IMR-90 (cell line): ENCODE measurements at regions not wholly inside any gene's neighbourhood (a gene's known extent, or its start where the extent isn't known, plus 50 kb on each side); places are given as distances from the start of the nearest gene placed in this dataset.

ENCODE experiments used
- ATAC-seq: fragments of 200-7000 bp; cut with Tn5 transposase; 2 replicates; pipeline ENCODE4 v1.9.1; 2020; ENCODE audit warnings: low read depth, mild to moderate bottlenecking, moderate library complexity
- BruUV-seq: library from RNA; stranded (reverse); fragments of 400-500 nt; replicated peaks from 2 replicates; lab custom pipeline; 2021; lab: Mats Ljungman, UMichigan
- CTCF ChIA-PET: fragments of 300-600 bp; formaldehyde crosslinking; extraction: SDS; loops from one replicate; lab custom pipeline; 2021; ENCODE audit warnings: antibody characterized with exemption; lab: Yijun Ruan, JAX
- POLR2A ChIA-PET: fragments of 300-600 bp; sonication (Branson Sonifier 250); formaldehyde crosslinking; loops from one replicate; lab custom pipeline; 2022; ENCODE audit warnings: antibody characterized with exemption; ENCODE audit not compliant: unreplicated experiment; lab: Charles Lee
- DNase-seq: peaks from one replicate; pipeline ENCODE4 v3.0.0; 2013
- H2AFZ ChIP-seq: replicated peaks from 2 replicates; pipeline ENCODE3; 2013; ENCODE audit warnings: low read length, mild to moderate bottlenecking; ENCODE audit not compliant: poor library complexity
- H2AK5ac ChIP-seq: 2 replicates; pipeline ENCODE4 v1.6.1; 2013; ENCODE audit warnings: low read depth, low read length, inconsistent platforms
- H2AK9ac ChIP-seq: replicated peaks from 2 replicates; pipeline ENCODE3; 2013; ENCODE audit warnings: mild to moderate bottlenecking, low read depth, low read length, moderate library complexity; ENCODE audit not compliant: poor library complexity
- H2BK120ac ChIP-seq: 2 replicates; pipeline ENCODE4 v1.6.1; 2013; ENCODE audit warnings: low read depth, low read length, inconsistent platforms
- H2BK15ac ChIP-seq: 3 replicates; pipeline ENCODE4 v1.6.1; 2013; ENCODE audit warnings: low read depth, low read length, inconsistent platforms
- H2BK20ac ChIP-seq: 2 replicates; pipeline ENCODE4 v1.6.1; 2013; ENCODE audit warnings: low read depth, mild to moderate bottlenecking, inconsistent platforms, low read length, moderate library complexity
- H2BK5ac ChIP-seq: 2 replicates; pipeline ENCODE4 v1.6.1; 2013; ENCODE audit warnings: mild to moderate bottlenecking, low read depth, low read length, inconsistent platforms; ENCODE audit not compliant: poor library complexity, severe bottlenecking
- H3K14ac ChIP-seq: replicated peaks from 2 replicates; pipeline ENCODE4 v1.6.1; 2013; ENCODE audit warnings: low read depth, low read length, inconsistent platforms
- H3K18ac ChIP-seq: 2 replicates; pipeline ENCODE4 v1.6.1; 2013; ENCODE audit warnings: low read depth, low read length, control low read depth
- H3K23ac ChIP-seq: 2 replicates; pipeline ENCODE4 v1.6.1; 2013; ENCODE audit warnings: low read depth, low read length, inconsistent platforms
- H3K27ac ChIP-seq: 2 replicates; pipeline ENCODE4 v1.5.1; 2013; ENCODE audit warnings: mild to moderate bottlenecking, control low read depth, low read length; ENCODE audit not compliant: insufficient read depth
- H3K27me3 ChIP-seq: 2 replicates; pipeline ENCODE4 v1.6.1; 2013; ENCODE audit warnings: low read length; ENCODE audit not compliant: control insufficient read depth, insufficient read depth
- H3K36me3 ChIP-seq: 2 replicates; pipeline ENCODE4 v1.6.1; 2013; ENCODE audit warnings: low read length, mixed read lengths; ENCODE audit not compliant: control insufficient read depth, insufficient read depth
- H3K4ac ChIP-seq: 2 replicates; pipeline ENCODE4 v1.6.1; 2013; ENCODE audit warnings: low read depth, low read length, inconsistent platforms
- H3K4me1 ChIP-seq: 2 replicates; pipeline ENCODE4 v1.6.1; 2013; ENCODE audit warnings: low read length, mixed read lengths; ENCODE audit not compliant: control insufficient read depth, insufficient read depth
- H3K4me2 ChIP-seq: 2 replicates; pipeline ENCODE4 v1.6.1; 2013; ENCODE audit warnings: low read depth, mild to moderate bottlenecking, control low read depth, low read length, moderate library complexity
- H3K4me3 ChIP-seq: 2 replicates; pipeline ENCODE4 v1.5.1; 2013; ENCODE audit warnings: low read depth, mild to moderate bottlenecking, control low read depth, low read length, moderate library complexity; ENCODE audit not compliant: insufficient read depth
- H3K56ac ChIP-seq: 2 replicates; pipeline ENCODE4 v1.6.1; 2013; ENCODE audit warnings: low read length, inconsistent platforms; ENCODE audit not compliant: insufficient read depth; ENCODE audit errors: extremely low read depth
- H3K79me1 ChIP-seq, 2 experiments: 2 replicates each; pipeline ENCODE4 v1.6.1; 2013; ENCODE audit warnings: low read length in 2 of 2, inconsistent platforms in 1 of 2, low read depth in 1 of 2
- H3K9ac ChIP-seq: 2 replicates; pipeline ENCODE4 v1.6.1; 2013; ENCODE audit warnings: low read depth, low read length, control low read depth
- H3K9me1 ChIP-seq: 2 replicates; pipeline ENCODE4 v1.6.1; 2013; ENCODE audit warnings: low read length, inconsistent platforms; ENCODE audit not compliant: insufficient read depth
- H3K9me3 ChIP-seq: 2 replicates; pipeline ENCODE4 v1.6.1; 2013; ENCODE audit warnings: low read length; ENCODE audit not compliant: control insufficient read depth, insufficient read depth
- H4K20me1 ChIP-seq: 2 replicates; pipeline ENCODE4 v1.6.1; 2013; ENCODE audit warnings: low read length, inconsistent platforms; ENCODE audit not compliant: insufficient read depth
- H4K5ac ChIP-seq: 2 replicates; pipeline ENCODE4 v1.6.1; 2013; ENCODE audit warnings: mild to moderate bottlenecking, low read depth, low read length, control low read depth
- H4K8ac ChIP-seq, 2 experiments: 2 replicates each; pipeline ENCODE4 v1.6.1; 2013; ENCODE audit warnings: low read depth in 2 of 2, low read length in 2 of 2, control low read depth in 1 of 2, inconsistent platforms in 1 of 2
- H4K91ac ChIP-seq: 2 replicates; pipeline ENCODE4 v1.6.1; 2013; ENCODE audit warnings: low read depth, low read length, inconsistent platforms; ENCODE audit not compliant: insufficient read depth
- BHLHE40 ChIP-seq: fragments of 150-350 bp; IDR thresholded peaks from 2 replicates; pipeline ENCODE4 v1.6.1; 2016; ENCODE audit warnings: mild to moderate bottlenecking, low read depth, low read length
- CEBPB ChIP-seq: IDR thresholded peaks from 2 replicates; pipeline ENCODE4 v1.6.1; 2012; ENCODE audit warnings: low read depth, low read length, improper control_type of control experiment
- CHD1 ChIP-seq: IDR thresholded peaks from 2 replicates; pipeline ENCODE4 v1.6.1; 2012; ENCODE audit warnings: low read depth, low read length, improper control_type of control experiment
- CTCF ChIP-seq: conservative IDR thresholded peaks from 2 replicates; pipeline ENCODE4 v1.5.1; 2012; ENCODE audit warnings: mild to moderate bottlenecking, low read depth, low read length, improper control_type of control experiment
- FOS ChIP-seq: fragments of 150-350 bp; IDR thresholded peaks from 2 replicates; pipeline ENCODE4 v1.6.1; 2016; ENCODE audit warnings: low read depth, low read length
- MAFK ChIP-seq: IDR thresholded peaks from 2 replicates; pipeline ENCODE4 v1.6.1; 2012; ENCODE audit warnings: low read depth, low read length, improper control_type of control experiment
- MXI1 ChIP-seq: IDR thresholded peaks from 2 replicates; pipeline ENCODE4 v1.6.1; 2012; ENCODE audit warnings: low read depth, mild to moderate bottlenecking, low read length, moderate library complexity, borderline replicate concordance
- NFE2L2 ChIP-seq: fragments of 150-350 bp; IDR thresholded peaks from 2 replicates; pipeline ENCODE4 v1.6.1; 2016; ENCODE audit warnings: low read depth, mild to moderate bottlenecking, low read length
- RAD21 ChIP-seq: IDR thresholded peaks from 2 replicates; pipeline ENCODE4 v1.6.1; 2012; ENCODE audit warnings: low read length, improper control_type of control experiment
- RFX5 ChIP-seq: IDR thresholded peaks from 2 replicates; pipeline ENCODE4 v1.8.0; 2012; ENCODE audit warnings: low read depth, mild to moderate bottlenecking, low read length, moderate library complexity
- SMC3 ChIP-seq: fragments of 150-350 bp; IDR thresholded peaks from 2 replicates; pipeline ENCODE4 v1.6.1; 2016; ENCODE audit warnings: low read depth, mild to moderate bottlenecking, antibody characterized with exemption, low read length, moderate library complexity
- USF2 ChIP-seq: fragments of 150-350 bp; IDR thresholded peaks from 2 replicates; pipeline ENCODE4 v1.6.1; 2017; ENCODE audit warnings: mild to moderate bottlenecking, antibody characterized with exemption, low read length, low read depth
- WGBS, 2 experiments: methylation state at CpG; one replicate each; pipeline versions ENCODE4 v1.1.5 to v1.1.7; 2013; ENCODE audit warnings: missing lambda C conversion rate in 2 of 2; ENCODE audit not compliant: insufficient read length in 1 of 2; ENCODE audit errors: extremely low coverage in 2 of 2; 5-methylcytosine and 5-hydroxymethylcytosine counted together
- dilution Hi-C: fragments of 300-500 bp; cut with HindIII; formaldehyde crosslinking; loops from one replicate; pipeline ENCODE4 v1.14.3; 2018; ENCODE audit warnings: low sequenced_read_pairs; ENCODE audit not compliant: unreplicated experiment
- in situ Hi-C: fragments of 300-500 bp; cut with MboI; formaldehyde crosslinking; loops from 3 replicates; pipeline ENCODE4 v1.14.3; 2019; ENCODE audit warnings: low sequenced_read_pairs, inconsistent platforms, mixed read lengths
- intact Hi-C: fragments of 100-400 bp; cut with micrococcal nuclease; formaldehyde crosslinking; loops from 2 replicates; pipeline ENCODE4 v1.10.0; 2022

GRCh38 chr5:125037020-125037419, 290.6 kb upstream of the ZNF608 start:
- no CpG with 5 or more reads among the region's 1 CpG for WGBS, 2 experiments
- intact Hi-C loops (no loop called here), in situ Hi-C loops (no loop called here), dilution Hi-C loops (no loop called here)
- H3K4ac ChIP-seq: no peak overlapping the region
- no peak overlapping the region for H2BK20ac ChIP-seq
- H2BK15ac ChIP-seq: no peak overlapping the region
- H3K36me3 ChIP-seq: no peaks in the 10 kb centered on the region
- ChIA-PET CTCF (interaction anchor here (0.6 kb wide), 1 partner anchor 367 kb away, joined by 4 read pairs; no protein-coding TSS in a partner anchor), POLR2A (no interaction called here)
- peaks cover 3% of the 10 kb centered on the region; the same call in 1 of the 2 replicates for H3K4me1 ChIP-seq
- 0 out of 2 replicates have a peak overlapping the region, but pooled peaks have one; percentile 23 for H2AK5ac ChIP-seq
- no peak overlapping the region for H3K27ac ChIP-seq
- no peak overlapping the region for H3K4me2 ChIP-seq
- H4K91ac ChIP-seq: no peak overlapping the region
- H2AK9ac ChIP-seq: no peak overlapping the region
- H3K23ac ChIP-seq: no peak overlapping the region
- no peaks in the 10 kb centered on the region for H4K20me1 ChIP-seq
- 0 out of 2 replicates have a peak overlapping the region, but pooled peaks have one; percentile 49 for H3K14ac ChIP-seq
- no peak overlapping the region for H4K5ac ChIP-seq
- H3K9ac ChIP-seq: no peak overlapping the region
- H3K4me3 ChIP-seq: no peak overlapping the region
- ATAC-seq: no peak
- H3K27me3 ChIP-seq: no peaks in the 10 kb centered on the region
- H3K56ac ChIP-seq: no peak overlapping the region
- no peak overlapping the region for H3K18ac ChIP-seq
- H2BK5ac ChIP-seq: no peak overlapping the region
- TF ChIP-seq CTCF: no peak
- TF ChIP-seq USF2: no peak
- no peak for TF ChIP-seq CEBPB
- TF ChIP-seq MXI1: no peak
- TF ChIP-seq BHLHE40: no peak
- no peak for TF ChIP-seq FOS
- no peak for TF ChIP-seq RAD21
- no peak for TF ChIP-seq RFX5
- no peak for TF ChIP-seq CHD1
- TF ChIP-seq MAFK: no peak
- TF ChIP-seq SMC3: no peak
- TF ChIP-seq NFE2L2: no peak
- H2BK120ac ChIP-seq: no peak overlapping the region
- no TSS peak for BruUV-seq
- H3K79me1 ChIP-seq: no peaks in the 10 kb centered on the region
- no peak overlapping the region for H2AFZ ChIP-seq
- H3K9me1 ChIP-seq: no peaks in the 10 kb centered on the region
- H4K8ac ChIP-seq: no peak overlapping the region
- no peak for DNase-seq
- no peaks in the 10 kb centered on the region for H3K9me3 ChIP-seq
